ENCODE measurements at regions not wholly inside any gene's neighbourhood (a gene's known extent, or its start where the extent isn't known, plus 50 kb on each side); places are given as distances from the start of the nearest gene placed in this dataset.

GRCh38 chr2:180411661-180412060 lies 404.6 kb upstream of the CWC22 start:
- Histone ChIP-seq H2AFZ (ENCODE audit: low read length) (peak overlapping the region; percentile 23; the same call in 1 of the 2 replicates), H3K4me2 (ENCODE audit: low read length) (no peak overlapping the region), H3K27ac (ENCODE audit: low read length) (no peak overlapping the region), H3K9me2 (replicated peaks; ENCODE audit: low read length) (no peaks in the 10 kb centered on the region), H3K27me3 (ENCODE audit: low read length) (no peaks in the 10 kb centered on the region), H3K79me2 (ENCODE audit: low read length) (no peaks in the 10 kb centered on the region), H3K4me1 (ENCODE audit: insufficient read depth, low read length) (no peaks in the 10 kb centered on the region), H3K9me3 (ENCODE audit: low read length) (no peaks in the 10 kb centered on the region), H4K20me1 (ENCODE audit: low read length) (no peaks in the 10 kb centered on the region), H3K4me3 (ENCODE audit: low read length) (no peak overlapping the region), H3F3A (ENCODE audit: low read length, unreplicated experiment) (no peaks in the 10 kb centered on the region), H3K36me3 (ENCODE audit: low read depth, low read length) (no peaks in the 10 kb centered on the region), H3K9ac (ENCODE audit: low read length) (no peak overlapping the region)
- TF ChIP-seq, protein P1, sequence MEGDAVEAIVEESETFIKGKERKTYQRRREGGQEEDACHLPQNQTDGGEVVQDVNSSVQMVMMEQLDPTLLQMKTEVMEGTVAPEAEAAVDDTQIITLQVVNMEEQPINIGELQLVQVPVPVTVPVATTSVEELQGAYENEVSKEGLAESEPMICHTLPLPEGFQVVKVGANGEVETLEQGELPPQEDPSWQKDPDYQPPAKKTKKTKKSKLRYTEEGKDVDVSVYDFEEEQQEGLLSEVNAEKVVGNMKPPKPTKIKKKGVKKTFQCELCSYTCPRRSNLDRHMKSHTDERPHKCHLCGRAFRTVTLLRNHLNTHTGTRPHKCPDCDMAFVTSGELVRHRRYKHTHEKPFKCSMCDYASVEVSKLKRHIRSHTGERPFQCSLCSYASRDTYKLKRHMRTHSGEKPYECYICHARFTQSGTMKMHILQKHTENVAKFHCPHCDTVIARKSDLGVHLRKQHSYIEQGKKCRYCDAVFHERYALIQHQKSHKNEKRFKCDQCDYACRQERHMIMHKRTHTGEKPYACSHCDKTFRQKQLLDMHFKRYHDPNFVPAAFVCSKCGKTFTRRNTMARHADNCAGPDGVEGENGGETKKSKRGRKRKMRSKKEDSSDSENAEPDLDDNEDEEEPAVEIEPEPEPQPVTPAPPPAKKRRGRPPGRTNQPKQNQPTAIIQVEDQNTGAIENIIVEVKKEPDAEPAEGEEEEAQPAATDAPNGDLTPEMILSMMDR (conservative IDR thresholded peaks at IDR 0.05; ENCODE audit: low read depth, low read length) = no peak
- TF ChIP-seq EZH2 (IDR thresholded peaks at IDR 0.05; ENCODE audit: low read length, unreplicated experiment) = no peak
- no peak for TF ChIP-seq EZH2phosphoT487 (IDR thresholded peaks at IDR 0.05; ENCODE audit: borderline replicate concordance, low read length)
- DNase-seq = peak; percentile 4
- POLR2A ChIA-PET (ENCODE audit: unreplicated experiment) = no interaction called here
- CTCF ChIA-PET = no interaction called here
- intact Hi-C loops (cut with micrococcal nuclease) = no loop called here
- no TSS peak for BruUV-seq (replicated peaks)
- ATAC-seq = peak; percentile 20

GRCh38 chr2:180406687-180407086 lies 399.6 kb upstream of the CWC22 start:
- no peak overlapping the region for H3K27ac ChIP-seq (ENCODE audit: low read length)
- H3K9me3 ChIP-seq (ENCODE audit: low read length) = no peaks in the 10 kb centered on the region
- ChIA-PET CTCF (no interaction called here), POLR2A (ENCODE audit: unreplicated experiment) (no interaction called here)
- DNase-seq (no peak), ATAC-seq (no peak)
- H4K20me1 ChIP-seq (ENCODE audit: low read length) = no peaks in the 10 kb centered on the region
- H3K4me1 ChIP-seq (ENCODE audit: insufficient read depth, low read length) = no peaks in the 10 kb centered on the region
- H3K4me3 ChIP-seq (ENCODE audit: low read length) = no peak overlapping the region
- H3K4me2 ChIP-seq (ENCODE audit: low read length) = no peak overlapping the region
- no peak overlapping the region for H2AFZ ChIP-seq (ENCODE audit: low read length)
- no peak for TF ChIP-seq EZH2phosphoT487 (IDR thresholded peaks at IDR 0.05; ENCODE audit: borderline replicate concordance, low read length)
- TF ChIP-seq, protein P1 (conservative IDR thresholded peaks at IDR 0.05; ENCODE audit: low read depth, low read length) = no peak
- TF ChIP-seq EZH2 (IDR thresholded peaks at IDR 0.05; ENCODE audit: low read length, unreplicated experiment) = no peak
- no peaks in the 10 kb centered on the region for H3K79me2 ChIP-seq (ENCODE audit: low read length)
- intact Hi-C loops (cut with micrococcal nuclease) = no loop called here
- H3F3A ChIP-seq (ENCODE audit: low read length, unreplicated experiment) = no peaks in the 10 kb centered on the region
- no peaks in the 10 kb centered on the region for H3K9me2 ChIP-seq (replicated peaks; ENCODE audit: low read length)
- H3K9ac ChIP-seq (ENCODE audit: low read length) = no peak overlapping the region
- no peaks in the 10 kb centered on the region for H3K27me3 ChIP-seq (ENCODE audit: low read length)
- no peaks in the 10 kb centered on the region for H3K36me3 ChIP-seq (ENCODE audit: low read depth, low read length)
- no TSS peak for BruUV-seq (replicated peaks)

GRCh38 chr2:180405520-180405919 lies 398.4 kb upstream of the CWC22 start:
- BruUV-seq (replicated peaks) = no TSS peak
- intact Hi-C loops (cut with micrococcal nuclease) = no loop called here

More at GRCh38 chr2:180405520-180405919, 398.4 kb upstream of the CWC22 start:
- DNase-seq (no peak), ATAC-seq (no peak)
- Histone ChIP-seq H3K9ac (ENCODE audit: low read length) (no peak overlapping the region), H3F3A (ENCODE audit: low read length, unreplicated experiment) (no peaks in the 10 kb centered on the region), H2AFZ (ENCODE audit: low read length) (no peak overlapping the region), H3K4me2 (ENCODE audit: low read length) (no peak overlapping the region), H4K20me1 (ENCODE audit: low read length) (no peaks in the 10 kb centered on the region), H3K36me3 (ENCODE audit: low read depth, low read length) (no peaks in the 10 kb centered on the region), H3K27me3 (ENCODE audit: low read length) (no peaks in the 10 kb centered on the region), H3K9me3 (ENCODE audit: low read length) (no peaks in the 10 kb centered on the region), H3K4me3 (ENCODE audit: low read length) (no peak overlapping the region), H3K79me2 (ENCODE audit: low read length) (no peaks in the 10 kb centered on the region), H3K4me1 (ENCODE audit: insufficient read depth, low read length) (no peaks in the 10 kb centered on the region), H3K9me2 (replicated peaks; ENCODE audit: low read length) (no peaks in the 10 kb centered on the region), H3K27ac (ENCODE audit: low read length) (no peak overlapping the region)
- POLR2A ChIA-PET (ENCODE audit: unreplicated experiment) = no interaction called here
- CTCF ChIA-PET = no interaction called here
- TF ChIP-seq EZH2phosphoT487 (IDR thresholded peaks at IDR 0.05; ENCODE audit: borderline replicate concordance, low read length) (no peak), EZH2 (IDR thresholded peaks at IDR 0.05; ENCODE audit: low read length, unreplicated experiment) (no peak)
- TF ChIP-seq, protein P1 (conservative IDR thresholded peaks at IDR 0.05; ENCODE audit: low read depth, low read length) = no peak
